Mesodermal cell (in vitro differentiated cells): ENCODE measurements at regions not wholly inside any gene's neighbourhood (a gene's known extent, or its start where the extent isn't known, plus 50 kb on each side); places are given as distances from the start of the nearest gene placed in this dataset.
"Not testable (repeated sequence)": the region's sequence is repeated elsewhere in the genome, so short reads cannot be mapped to it uniquely, and the experiment has no call there.

ENCODE experiments used
- H3K27ac ChIP-seq: 2 replicates; pipeline ENCODE4 v1.7.0; 2013; ENCODE audit warnings: mild to moderate bottlenecking, low read depth, low read length, moderate library complexity; ENCODE audit not compliant: severe bottlenecking
- H3K36me3 ChIP-seq: 2 replicates; pipeline ENCODE4 v1.7.1; 2013; ENCODE audit warnings: mild to moderate bottlenecking, low read length, moderate library complexity; ENCODE audit not compliant: control insufficient read depth, insufficient read depth
- H3K4me1 ChIP-seq: one replicate; pipeline ENCODE4 v1.7.1; 2013; ENCODE audit warnings: mild to moderate bottlenecking, low read length; ENCODE audit not compliant: insufficient read depth, control insufficient read depth, poor library complexity, severe bottlenecking
- H3K4me3 ChIP-seq: 2 replicates; pipeline ENCODE4 v1.7.0; 2013; ENCODE audit warnings: low read length, control low read depth, mild to moderate bottlenecking; ENCODE audit not compliant: insufficient read depth, poor library complexity, severe bottlenecking; ENCODE audit errors: extremely low read depth
- H3K9me3 ChIP-seq: 2 replicates; pipeline ENCODE4 v1.7.1; 2013; ENCODE audit warnings: mild to moderate bottlenecking, low read length, moderate library complexity; ENCODE audit not compliant: control insufficient read depth
- WGBS, 2 experiments: methylation state at CpG; one replicate each; pipeline ENCODE4 v1.1.5; 2013; ENCODE audit warnings: missing lambda C conversion rate in 2 of 2; ENCODE audit not compliant: insufficient coverage in 2 of 2; 5-methylcytosine and 5-hydroxymethylcytosine counted together

DNA sequence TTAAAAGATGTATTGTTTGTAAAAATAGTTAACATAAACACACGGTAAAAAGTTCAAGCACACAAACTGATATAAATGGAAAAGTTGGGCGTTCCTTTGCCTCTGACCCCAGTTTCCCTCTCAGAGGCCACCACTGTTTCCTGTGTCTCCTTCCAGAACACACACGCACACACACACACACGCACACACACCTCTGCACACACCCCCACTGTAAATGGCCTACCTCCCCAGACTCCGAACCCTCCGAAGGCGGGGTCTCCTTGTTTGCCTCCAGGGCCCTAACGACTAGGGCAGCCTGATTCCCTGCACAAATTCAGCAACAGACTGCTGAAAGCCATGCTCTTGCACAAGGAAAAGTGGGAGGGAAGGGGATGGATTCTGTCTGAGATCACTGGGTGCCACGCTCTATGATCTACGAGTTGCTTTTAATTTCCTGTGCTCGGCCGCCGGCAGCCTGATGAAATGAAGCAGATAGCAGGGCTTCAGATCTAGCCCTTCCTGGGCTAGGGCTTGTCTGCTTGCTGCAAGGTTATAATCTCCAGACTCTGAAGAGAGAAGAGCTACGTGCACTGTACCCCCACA is 184.0 kb upstream of the IL12B start:
- Histone ChIP-seq H3K4me1 (peaks cover 4% of the 10 kb centered on the region), H3K36me3 (no peaks in the 10 kb centered on the region), H3K27ac (no peak overlapping the region), H3K9me3 (no peaks in the 10 kb centered on the region), H3K4me3 (no peak overlapping the region)
- WGBS, 2 experiments = 83 to 91% methylated on average over 4 to 7 of the region's 14 CpGs

DNA sequence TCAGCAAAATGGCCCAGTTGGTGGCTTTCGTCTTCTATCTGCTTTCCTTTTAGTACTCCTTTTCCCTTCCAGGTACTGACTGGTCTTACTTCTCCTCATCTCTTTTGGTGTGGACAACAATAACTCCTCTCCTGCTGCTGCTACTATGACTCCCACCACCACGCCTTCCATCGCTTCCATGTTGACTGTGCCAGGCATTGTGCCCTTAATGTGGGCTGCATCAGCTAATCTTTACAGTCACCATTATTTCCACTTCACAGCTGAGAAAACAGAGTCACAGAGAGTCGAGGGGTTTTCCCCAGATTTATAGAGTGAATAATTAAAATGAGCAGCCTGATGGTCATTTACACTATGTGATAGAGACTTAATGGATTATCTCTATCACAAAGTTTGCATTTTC is 184.9 kb upstream of the IL12B start:
- WGBS, 2 experiments = 89 to 100% methylated on average over 2 to 3 of the region's 4 CpGs
- Histone ChIP-seq H3K27ac (no peak overlapping the region), H3K9me3 (no peaks in the 10 kb centered on the region), H3K36me3 (no peaks in the 10 kb centered on the region), H3K4me3 (no peak overlapping the region), H3K4me1 (peaks cover 4% of the 10 kb centered on the region)

DNA sequence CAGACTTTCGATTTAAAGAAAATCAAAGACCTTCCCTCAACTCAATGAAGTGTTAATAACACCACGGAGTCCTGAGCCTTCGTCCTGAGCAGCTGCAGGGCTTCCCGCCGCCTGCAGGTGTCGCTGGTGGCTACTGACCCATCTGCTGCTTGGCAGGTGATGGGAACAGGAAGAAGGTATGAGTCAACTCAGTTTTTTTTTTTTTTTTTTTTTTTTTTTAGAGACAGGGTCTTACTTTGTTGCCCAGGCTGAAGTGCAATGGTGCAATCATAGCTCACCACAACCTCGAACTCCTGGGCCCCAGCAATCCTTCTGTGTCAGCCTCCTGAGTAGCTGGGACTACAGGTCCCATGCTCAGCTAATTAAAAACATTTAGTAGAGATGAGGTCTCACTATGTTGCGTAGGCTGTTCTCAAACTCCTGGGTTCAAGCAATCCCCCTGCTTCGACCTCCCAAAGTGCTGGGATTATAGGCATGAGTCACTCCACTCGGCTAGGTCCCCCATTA is 185.7 kb upstream of the IL12B start:
- 46 to 73% methylated on average over 4 to 6 of the region's 10 CpGs for WGBS, 2 experiments
- Histone ChIP-seq H3K36me3 (no peaks in the 10 kb centered on the region), H3K27ac (no peak overlapping the region), H3K4me1 (no peaks in the 10 kb centered on the region), H3K4me3 (no peak overlapping the region), H3K9me3 (no peaks in the 10 kb centered on the region)

DNA sequence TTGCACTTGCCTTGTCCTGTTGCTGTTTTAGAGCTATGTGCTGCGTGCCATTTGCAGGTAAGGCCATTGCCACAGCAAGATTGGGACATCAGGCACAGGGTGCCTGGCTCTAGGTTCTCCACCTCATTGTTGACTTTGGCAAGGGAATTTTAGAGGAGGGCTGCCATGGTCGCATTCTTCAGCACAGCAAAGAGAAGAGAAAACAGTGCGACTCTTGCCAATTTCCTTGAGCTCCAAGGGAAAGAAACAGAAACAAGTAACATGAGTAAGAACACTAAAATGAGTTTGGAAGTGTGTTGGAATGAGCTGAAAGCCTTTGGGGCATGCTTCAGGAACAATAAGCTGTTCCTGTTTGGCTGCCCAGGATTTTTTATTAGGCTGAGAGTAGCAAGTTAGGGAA is 188.1 kb upstream of the IL12B start:
- Histone ChIP-seq H3K4me1 (no peaks in the 10 kb centered on the region), H3K4me3 (no peak overlapping the region), H3K27ac (no peak overlapping the region), H3K36me3 (no peaks in the 10 kb centered on the region), H3K9me3 (no peaks in the 10 kb centered on the region)
- 80 to 94% methylated on average over 3 of the region's 3 CpGs for WGBS, 2 experiments

DNA sequence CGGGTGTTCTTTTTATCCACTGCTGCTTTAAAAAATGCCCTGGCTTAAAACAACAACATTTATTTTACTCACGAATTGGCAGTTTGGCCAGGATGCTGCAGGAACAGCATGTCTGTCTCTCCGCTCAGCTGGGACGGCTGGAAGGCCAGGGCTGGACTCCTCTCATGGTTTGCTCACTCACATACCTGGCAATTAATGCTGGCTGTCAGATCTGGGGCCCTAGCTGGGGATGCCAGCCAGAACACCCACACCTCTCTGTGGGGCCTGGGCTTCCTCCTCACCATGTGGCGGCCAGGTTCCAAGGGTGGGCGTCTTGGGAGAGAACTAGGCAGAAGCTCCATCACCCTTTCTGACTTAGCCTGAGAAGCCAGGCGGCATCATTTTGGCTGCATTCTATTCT is 189.1 kb upstream of the IL12B start:
- Histone ChIP-seq H3K36me3 (no peaks in the 10 kb centered on the region), H3K4me1 (no peaks in the 10 kb centered on the region), H3K27ac (no peak overlapping the region), H3K4me3 (no peak overlapping the region), H3K9me3 (no peaks in the 10 kb centered on the region)
- WGBS, 2 experiments = 70 to 76% methylated on average over 6 to 7 of the region's 7 CpGs

DNA sequence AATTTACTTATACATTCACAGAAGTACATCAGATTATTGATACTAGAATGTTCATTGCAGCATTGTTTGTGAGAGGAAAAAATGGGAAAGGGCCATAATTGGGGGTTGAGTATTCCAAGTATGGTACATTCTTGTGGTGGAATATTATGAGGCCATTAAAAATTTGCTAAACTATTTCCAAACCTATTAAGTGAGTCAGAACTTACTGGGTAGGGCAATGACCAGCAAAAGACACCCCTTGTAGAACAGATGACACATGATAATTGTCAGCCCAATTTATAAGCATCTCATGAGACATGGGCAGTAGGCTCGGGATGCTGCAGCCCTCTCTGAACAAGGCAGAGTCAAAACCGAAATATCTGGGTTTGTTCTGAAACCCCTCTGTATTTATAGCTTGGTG is 192.6 kb upstream of the IL12B start:
- no peak overlapping the region for H3K4me3 ChIP-seq
- 80 to 93% methylated on average over 1 to 2 of the region's 2 CpGs for WGBS, 2 experiments
- H3K36me3 ChIP-seq = no peaks in the 10 kb centered on the region
- H3K4me1 ChIP-seq = peaks cover 6% of the 10 kb centered on the region
- H3K9me3 ChIP-seq = no peaks in the 10 kb centered on the region
- H3K27ac ChIP-seq = no peak overlapping the region

DNA sequence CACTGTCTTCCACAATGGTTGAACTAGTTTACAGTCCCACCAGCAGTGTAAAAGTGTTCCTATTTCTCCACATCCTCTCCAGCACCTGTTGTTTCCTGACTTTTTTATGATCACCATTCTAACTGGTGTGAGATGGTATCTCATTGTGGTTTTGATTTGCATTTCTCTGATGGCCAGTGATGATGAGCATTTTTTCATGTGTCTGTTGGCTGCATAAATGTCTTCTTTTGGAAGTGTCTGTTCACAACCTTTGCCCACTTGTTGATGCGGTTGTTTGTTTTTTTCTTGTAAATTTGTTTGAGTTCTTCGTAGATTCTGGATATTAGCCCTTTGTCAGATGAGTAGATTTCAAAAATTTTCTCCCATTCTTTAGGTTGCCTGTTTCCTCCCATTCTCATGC is 194.0 kb upstream of the IL12B start:
- not testable (repeated sequence) for H3K4me3 ChIP-seq, H3K9me3 ChIP-seq, H3K27ac ChIP-seq, H3K36me3 ChIP-seq, H3K4me1 ChIP-seq
- WGBS, 2 experiments = no CpG with 5 or more reads among the region's 2 CpGs

DNA sequence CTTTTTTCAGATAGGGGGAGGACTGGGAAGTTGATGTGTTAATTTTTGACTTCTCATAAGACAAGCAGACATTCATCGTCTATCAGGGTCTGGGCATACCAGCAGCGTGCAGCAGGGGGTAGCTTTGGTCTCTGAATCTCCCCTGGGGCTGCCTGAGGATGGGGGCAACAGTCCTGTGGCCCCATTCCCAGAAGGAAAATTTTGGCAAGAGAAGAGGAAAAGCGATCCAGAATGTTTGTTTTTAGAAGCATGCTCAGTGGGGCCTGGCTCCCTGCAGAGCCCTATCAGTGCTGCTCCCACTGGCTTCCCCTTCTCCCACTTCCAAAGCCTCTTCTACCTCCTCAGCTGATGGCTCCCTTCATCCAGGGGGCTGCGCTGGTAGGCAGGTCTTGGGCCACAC is 194.8 kb upstream of the IL12B start:
- Histone ChIP-seq H3K4me1 (peaks cover 6% of the 10 kb centered on the region), H3K9me3 (no peaks in the 10 kb centered on the region), H3K36me3 (no peaks in the 10 kb centered on the region), H3K4me3 (no peak overlapping the region), H3K27ac (no peak overlapping the region)
- WGBS, 2 experiments = 66 to 80% methylated on average over 1 to 3 of the region's 4 CpGs

DNA sequence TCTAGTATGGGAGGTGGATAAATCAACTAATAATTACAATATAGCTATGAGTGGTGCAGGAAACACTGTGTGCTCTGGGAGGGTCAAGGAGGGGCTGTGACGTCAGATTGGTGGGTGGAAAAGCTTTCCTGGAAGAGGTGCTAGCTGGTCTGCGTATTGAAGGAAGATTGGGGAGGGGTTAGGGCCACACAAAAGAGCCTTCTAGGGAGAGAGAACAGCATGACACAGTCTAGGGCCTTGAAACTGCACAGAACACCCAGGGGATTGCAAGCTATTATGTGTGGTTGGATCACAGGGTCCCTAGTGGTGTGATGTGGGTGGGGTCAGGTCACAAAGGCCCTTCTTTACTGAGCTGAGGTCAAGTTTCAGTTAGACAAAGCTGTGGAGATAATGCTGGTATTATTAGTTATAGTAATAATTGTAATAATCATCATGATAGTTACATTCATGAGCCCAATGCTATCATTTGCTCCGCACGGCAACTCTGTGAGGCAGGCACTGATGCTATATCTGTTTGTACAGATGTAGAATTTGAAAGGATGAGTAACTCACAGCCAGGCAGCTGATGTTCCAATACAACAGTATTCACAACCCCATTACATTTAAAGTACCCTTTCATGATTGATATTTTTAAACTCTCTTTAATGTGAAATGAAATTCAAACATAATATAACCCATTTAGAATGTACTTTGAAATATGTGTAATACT is 197.4 kb upstream of the IL12B start:
- Histone ChIP-seq H3K4me3 (no peak overlapping the region), H3K27ac (no peak overlapping the region), H3K4me1 (peaks cover 6% of the 10 kb centered on the region), H3K9me3 (peaks cover 4% of the 10 kb centered on the region), H3K36me3 (no peaks in the 10 kb centered on the region)
- WGBS, 2 experiments = 73 to 81% methylated on average over 2 of the region's 4 CpGs

DNA sequence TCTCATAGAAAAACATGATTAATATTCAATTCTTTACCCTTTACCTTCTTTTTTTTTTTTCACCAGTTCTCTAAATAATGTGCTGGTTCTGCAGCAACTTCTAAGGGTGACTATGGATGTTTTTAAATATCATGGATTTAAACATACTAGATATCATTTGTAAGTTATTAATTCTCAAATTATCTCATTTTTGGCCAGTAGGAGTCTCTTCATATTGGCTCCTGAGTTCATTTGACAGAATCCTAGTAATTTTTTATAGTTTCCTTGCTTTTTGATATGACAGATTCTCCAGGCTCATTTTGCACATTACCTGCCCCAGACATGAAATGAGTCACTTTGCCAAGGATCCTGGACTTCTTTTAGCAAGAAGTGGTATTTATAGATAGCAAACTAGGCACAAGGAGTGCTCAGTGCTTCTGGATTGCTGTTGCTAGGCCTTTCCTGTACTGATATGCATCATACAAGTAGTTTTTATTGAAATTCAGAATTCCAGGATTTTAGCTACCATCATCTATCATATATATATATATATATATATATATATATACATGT is 201.3 kb upstream of the IL12B start:
- Histone ChIP-seq H3K4me3 (no peak overlapping the region), H3K27ac (no peak overlapping the region), H3K9me3 (peaks cover 11% of the 10 kb centered on the region), H3K4me1 (no peaks in the 10 kb centered on the region), H3K36me3 (no peaks in the 10 kb centered on the region)

DNA sequence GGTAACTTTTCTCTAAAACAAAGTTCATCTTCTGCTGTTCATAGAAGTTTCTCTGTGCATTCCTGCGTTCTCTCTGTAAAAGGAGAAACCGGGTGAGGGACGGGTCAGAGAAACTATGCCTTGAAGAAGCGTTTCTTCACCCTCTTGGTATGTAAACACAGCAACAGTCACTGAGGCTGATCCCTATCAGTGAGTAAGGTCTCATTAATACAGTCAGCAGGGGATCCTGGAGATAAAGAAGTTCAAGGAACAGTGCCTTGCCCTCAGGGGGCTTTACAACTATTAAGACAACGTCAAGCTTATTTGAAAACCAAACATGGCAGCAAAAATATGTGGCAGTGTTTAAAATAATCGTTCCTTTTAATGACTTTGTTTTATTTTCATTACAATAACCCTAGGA is 202.9 kb upstream of the IL12B start:
- no peak overlapping the region for H3K4me3 ChIP-seq
- H3K36me3 ChIP-seq = no peaks in the 10 kb centered on the region
- 65 to 67% methylated on average over 4 of the region's 6 CpGs for WGBS, 2 experiments
- H3K4me1 ChIP-seq = no peaks in the 10 kb centered on the region
- H3K9me3 ChIP-seq = peaks cover 11% of the 10 kb centered on the region
- H3K27ac ChIP-seq = no peak overlapping the region
